ENCODE measurements at regions not wholly inside any gene's neighbourhood (a gene's known extent, or its start where the extent isn't known, plus 50 kb on each side); places are given as distances from the start of the nearest gene placed in this dataset.

DNA sequence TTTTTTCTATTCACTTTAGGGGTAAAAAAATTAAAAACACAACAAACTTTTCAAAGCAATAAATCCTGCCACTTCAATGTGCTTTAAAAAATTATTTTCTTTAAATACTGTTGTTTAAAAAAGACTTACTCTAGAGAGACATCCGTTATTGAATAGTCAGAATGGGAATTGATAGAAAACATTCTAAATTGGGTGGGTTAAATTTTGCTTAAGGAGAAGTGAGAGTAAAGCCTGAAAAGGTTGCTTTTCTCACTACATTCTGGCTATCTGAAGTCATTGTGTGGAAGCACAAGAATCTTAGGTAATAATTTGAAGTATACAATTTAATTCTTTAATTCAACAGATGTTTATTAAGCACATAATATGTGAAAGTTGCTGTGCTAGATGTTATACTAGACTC, 509.3 kb downstream of the NR2F1-AS1 start:
- H2AFZ ChIP-seq: no peak overlapping the region
- no peak for DNase-seq (ENCODE audit: low spot score)
- no peaks in the 10 kb centered on the region for H3K36me3 ChIP-seq (ENCODE audit: insufficient read depth)
- no peaks in the 10 kb centered on the region for H3F3A ChIP-seq (replicated peaks; ENCODE audit: low read depth)
- H3K4me3 ChIP-seq: no peak overlapping the region
- H3K9me2 ChIP-seq (ENCODE audit: insufficient read depth): no peaks in the 10 kb centered on the region
- ATAC-seq: no peak
- Mint-ChIP-seq H3K27ac (no peak overlapping the region), H3K4me1 (peaks cover 6% of the 10 kb centered on the region; the same call in 2 of the 3 replicates), H3K36me3 (ENCODE audit: low read depth) (no peaks in the 10 kb centered on the region), H3K9me3 (no peaks in the 10 kb centered on the region), H3K4me3 (no peak overlapping the region), H3K27me3 (ENCODE audit: insufficient read depth, low read depth, poor library complexity) (no peaks in the 10 kb centered on the region)
- H3K79me2 ChIP-seq (replicated peaks; ENCODE audit: insufficient read depth): no peaks in the 10 kb centered on the region
- no peaks in the 10 kb centered on the region for H3K4me1 ChIP-seq (ENCODE audit: insufficient read depth)
- no peak overlapping the region for H3K27ac ChIP-seq (ENCODE audit: low read depth)
- H4K20me1 ChIP-seq (replicated peaks; ENCODE audit: insufficient read depth): no peaks in the 10 kb centered on the region
- no peaks in the 10 kb centered on the region for H3K27me3 ChIP-seq (ENCODE audit: insufficient read depth)
- H3K4me2 ChIP-seq: no peak overlapping the region
- TF ChIP-seq, protein P1, sequence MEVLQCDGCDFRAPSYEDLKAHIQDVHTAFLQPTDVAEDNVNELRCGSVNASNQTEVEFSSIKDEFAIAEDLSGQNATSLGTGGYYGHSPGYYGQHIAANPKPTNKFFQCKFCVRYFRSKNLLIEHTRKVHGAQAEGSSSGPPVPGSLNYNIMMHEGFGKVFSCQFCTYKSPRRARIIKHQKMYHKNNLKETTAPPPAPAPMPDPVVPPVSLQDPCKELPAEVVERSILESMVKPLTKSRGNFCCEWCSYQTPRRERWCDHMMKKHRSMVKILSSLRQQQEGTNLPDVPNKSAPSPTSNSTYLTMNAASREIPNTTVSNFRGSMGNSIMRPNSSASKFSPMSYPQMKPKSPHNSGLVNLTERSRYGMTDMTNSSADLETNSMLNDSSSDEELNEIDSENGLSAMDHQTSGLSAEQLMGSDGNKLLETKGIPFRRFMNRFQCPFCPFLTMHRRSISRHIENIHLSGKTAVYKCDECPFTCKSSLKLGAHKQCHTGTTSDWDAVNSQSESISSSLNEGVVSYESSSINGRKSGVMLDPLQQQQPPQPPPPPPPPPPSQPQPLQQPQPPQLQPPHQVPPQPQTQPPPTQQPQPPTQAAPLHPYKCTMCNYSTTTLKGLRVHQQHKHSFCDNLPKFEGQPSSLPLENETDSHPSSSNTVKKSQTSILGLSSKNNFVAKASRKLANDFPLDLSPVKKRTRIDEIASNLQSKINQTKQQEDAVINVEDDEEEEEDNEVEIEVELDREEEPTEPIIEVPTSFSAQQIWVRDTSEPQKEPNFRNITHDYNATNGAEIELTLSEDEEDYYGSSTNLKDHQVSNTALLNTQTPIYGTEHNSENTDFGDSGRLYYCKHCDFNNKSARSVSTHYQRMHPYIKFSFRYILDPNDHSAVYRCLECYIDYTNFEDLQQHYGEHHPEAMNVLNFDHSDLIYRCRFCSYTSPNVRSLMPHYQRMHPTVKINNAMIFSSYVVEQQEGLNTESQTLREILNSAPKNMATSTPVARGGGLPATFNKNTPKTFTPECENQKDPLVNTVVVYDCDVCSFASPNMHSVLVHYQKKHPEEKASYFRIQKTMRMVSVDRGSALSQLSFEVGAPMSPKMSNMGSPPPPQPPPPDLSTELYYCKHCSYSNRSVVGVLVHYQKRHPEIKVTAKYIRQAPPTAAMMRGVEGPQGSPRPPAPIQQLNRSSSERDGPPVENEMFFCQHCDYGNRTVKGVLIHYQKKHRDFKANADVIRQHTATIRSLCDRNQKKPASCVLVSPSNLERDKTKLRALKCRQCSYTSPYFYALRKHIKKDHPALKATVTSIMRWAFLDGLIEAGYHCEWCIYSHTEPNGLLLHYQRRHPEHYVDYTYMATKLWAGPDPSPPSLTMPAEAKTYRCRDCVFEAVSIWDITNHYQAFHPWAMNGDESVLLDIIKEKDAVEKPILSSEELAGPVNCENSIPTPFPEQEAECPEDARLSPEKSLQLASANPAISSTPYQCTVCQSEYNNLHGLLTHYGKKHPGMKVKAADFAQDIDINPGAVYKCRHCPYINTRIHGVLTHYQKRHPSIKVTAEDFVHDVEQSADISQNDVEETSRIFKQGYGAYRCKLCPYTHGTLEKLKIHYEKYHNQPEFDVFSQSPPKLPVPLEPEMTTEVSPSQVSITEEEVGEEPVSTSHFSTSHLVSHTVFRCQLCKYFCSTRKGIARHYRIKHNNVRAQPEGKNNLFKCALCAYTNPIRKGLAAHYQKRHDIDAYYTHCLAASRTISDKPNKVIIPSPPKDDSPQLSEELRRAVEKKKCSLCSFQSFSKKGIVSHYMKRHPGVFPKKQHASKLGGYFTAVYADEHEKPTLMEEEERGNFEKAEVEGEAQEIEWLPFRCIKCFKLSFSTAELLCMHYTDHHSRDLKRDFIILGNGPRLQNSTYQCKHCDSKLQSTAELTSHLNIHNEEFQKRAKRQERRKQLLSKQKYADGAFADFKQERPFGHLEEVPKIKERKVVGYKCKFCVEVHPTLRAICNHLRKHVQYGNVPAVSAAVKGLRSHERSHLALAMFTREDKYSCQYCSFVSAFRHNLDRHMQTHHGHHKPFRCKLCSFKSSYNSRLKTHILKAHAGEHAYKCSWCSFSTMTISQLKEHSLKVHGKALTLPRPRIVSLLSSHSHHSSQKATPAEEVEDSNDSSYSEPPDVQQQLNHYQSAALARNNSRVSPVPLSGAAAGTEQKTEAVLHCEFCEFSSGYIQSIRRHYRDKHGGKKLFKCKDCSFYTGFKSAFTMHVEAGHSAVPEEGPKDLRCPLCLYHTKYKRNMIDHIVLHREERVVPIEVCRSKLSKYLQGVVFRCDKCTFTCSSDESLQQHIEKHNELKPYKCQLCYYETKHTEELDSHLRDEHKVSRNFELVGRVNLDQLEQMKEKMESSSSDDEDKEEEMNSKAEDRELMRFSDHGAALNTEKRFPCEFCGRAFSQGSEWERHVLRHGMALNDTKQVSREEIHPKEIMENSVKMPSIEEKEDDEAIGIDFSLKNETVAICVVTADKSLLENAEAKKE (CRISPR knock-in tag; IDR thresholded peaks at IDR 0.05): no peak
- TF ChIP-seq EZH2 (IDR thresholded peaks at IDR 0.05; ENCODE audit: low read depth, unreplicated experiment) (no peak), ZNF114 (CRISPR knock-in tag; IDR thresholded peaks at IDR 0.05) (no peak), NANOG (IDR thresholded peaks at IDR 0.05; ENCODE audit: borderline replicate concordance) (no peak), POLR2AphosphoS5 (IDR thresholded peaks at IDR 0.05; ENCODE audit: low read depth) (no peak), STAT1 (IDR thresholded peaks at IDR 0.05; ENCODE audit: unreplicated experiment) (no peak), EZH2phosphoT487 (IDR thresholded peaks at IDR 0.05; ENCODE audit: unreplicated experiment) (no peak), JUNB (IDR thresholded peaks at IDR 0.05; ENCODE audit: unreplicated experiment) (no peak), ZNF331 (CRISPR knock-in tag; IDR thresholded peaks at IDR 0.05; ENCODE audit: low read depth) (no peak)
- TF ChIP-seq, protein P2, sequence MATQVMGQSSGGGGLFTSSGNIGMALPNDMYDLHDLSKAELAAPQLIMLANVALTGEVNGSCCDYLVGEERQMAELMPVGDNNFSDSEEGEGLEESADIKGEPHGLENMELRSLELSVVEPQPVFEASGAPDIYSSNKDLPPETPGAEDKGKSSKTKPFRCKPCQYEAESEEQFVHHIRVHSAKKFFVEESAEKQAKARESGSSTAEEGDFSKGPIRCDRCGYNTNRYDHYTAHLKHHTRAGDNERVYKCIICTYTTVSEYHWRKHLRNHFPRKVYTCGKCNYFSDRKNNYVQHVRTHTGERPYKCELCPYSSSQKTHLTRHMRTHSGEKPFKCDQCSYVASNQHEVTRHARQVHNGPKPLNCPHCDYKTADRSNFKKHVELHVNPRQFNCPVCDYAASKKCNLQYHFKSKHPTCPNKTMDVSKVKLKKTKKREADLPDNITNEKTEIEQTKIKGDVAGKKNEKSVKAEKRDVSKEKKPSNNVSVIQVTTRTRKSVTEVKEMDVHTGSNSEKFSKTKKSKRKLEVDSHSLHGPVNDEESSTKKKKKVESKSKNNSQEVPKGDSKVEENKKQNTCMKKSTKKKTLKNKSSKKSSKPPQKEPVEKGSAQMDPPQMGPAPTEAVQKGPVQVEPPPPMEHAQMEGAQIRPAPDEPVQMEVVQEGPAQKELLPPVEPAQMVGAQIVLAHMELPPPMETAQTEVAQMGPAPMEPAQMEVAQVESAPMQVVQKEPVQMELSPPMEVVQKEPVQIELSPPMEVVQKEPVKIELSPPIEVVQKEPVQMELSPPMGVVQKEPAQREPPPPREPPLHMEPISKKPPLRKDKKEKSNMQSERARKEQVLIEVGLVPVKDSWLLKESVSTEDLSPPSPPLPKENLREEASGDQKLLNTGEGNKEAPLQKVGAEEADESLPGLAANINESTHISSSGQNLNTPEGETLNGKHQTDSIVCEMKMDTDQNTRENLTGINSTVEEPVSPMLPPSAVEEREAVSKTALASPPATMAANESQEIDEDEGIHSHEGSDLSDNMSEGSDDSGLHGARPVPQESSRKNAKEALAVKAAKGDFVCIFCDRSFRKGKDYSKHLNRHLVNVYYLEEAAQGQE (IDR thresholded peaks at IDR 0.05; ENCODE audit: unreplicated experiment): no peak
- TF ChIP-seq, protein P3, sequence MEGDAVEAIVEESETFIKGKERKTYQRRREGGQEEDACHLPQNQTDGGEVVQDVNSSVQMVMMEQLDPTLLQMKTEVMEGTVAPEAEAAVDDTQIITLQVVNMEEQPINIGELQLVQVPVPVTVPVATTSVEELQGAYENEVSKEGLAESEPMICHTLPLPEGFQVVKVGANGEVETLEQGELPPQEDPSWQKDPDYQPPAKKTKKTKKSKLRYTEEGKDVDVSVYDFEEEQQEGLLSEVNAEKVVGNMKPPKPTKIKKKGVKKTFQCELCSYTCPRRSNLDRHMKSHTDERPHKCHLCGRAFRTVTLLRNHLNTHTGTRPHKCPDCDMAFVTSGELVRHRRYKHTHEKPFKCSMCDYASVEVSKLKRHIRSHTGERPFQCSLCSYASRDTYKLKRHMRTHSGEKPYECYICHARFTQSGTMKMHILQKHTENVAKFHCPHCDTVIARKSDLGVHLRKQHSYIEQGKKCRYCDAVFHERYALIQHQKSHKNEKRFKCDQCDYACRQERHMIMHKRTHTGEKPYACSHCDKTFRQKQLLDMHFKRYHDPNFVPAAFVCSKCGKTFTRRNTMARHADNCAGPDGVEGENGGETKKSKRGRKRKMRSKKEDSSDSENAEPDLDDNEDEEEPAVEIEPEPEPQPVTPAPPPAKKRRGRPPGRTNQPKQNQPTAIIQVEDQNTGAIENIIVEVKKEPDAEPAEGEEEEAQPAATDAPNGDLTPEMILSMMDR (conservative IDR thresholded peaks at IDR 0.05; ENCODE audit: low read depth in 2 of 2): no peak
- TF ChIP-seq, protein P4, sequence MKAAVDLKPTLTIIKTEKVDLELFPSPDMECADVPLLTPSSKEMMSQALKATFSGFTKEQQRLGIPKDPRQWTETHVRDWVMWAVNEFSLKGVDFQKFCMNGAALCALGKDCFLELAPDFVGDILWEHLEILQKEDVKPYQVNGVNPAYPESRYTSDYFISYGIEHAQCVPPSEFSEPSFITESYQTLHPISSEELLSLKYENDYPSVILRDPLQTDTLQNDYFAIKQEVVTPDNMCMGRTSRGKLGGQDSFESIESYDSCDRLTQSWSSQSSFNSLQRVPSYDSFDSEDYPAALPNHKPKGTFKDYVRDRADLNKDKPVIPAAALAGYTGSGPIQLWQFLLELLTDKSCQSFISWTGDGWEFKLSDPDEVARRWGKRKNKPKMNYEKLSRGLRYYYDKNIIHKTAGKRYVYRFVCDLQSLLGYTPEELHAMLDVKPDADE (IDR thresholded peaks at IDR 0.05): no peak

Data from GM23338 (cell line).